SK-N-SH treated with all-trans-retinoic acid at 6 μM for 48 hours (cell line): ENCODE measurements at regions not wholly inside any gene's neighbourhood (a gene's known extent, or its start where the extent isn't known, plus 50 kb on each side); places are given as distances from the start of the nearest gene placed in this dataset.

Experiments used
- ATAC-seq: fragments of 200-7000 bp; cut with Tn5 transposase; 3 replicates; pipeline ENCODE4 v1.9.1; 2020; ENCODE audit warnings: mild to moderate bottlenecking, moderate library complexity
- ARNTL ChIP-seq: fragments of 450-650 bp; formaldehyde crosslinking; IDR thresholded peaks from 2 replicates; pipeline ENCODE4 v1.5.0; 2020; ENCODE audit warnings: low read depth, mild to moderate bottlenecking, moderate library complexity, borderline replicate concordance
- BACH2 ChIP-seq: fragments of 250-450 bp; sonication (Bioruptor Pico); IDR thresholded peaks from 2 replicates; pipeline ENCODE4 v1.9.0; 2021; ENCODE audit warnings: mild to moderate bottlenecking, borderline replicate concordance
- CSDC2 ChIP-seq: fragments of 250-450 bp; sonication (Bioruptor Pico); IDR thresholded peaks from 2 replicates; pipeline ENCODE4 v1.5.0; 2020; ENCODE audit warnings: mild to moderate bottlenecking, moderate library complexity
- ESRRG ChIP-seq: fragments of 250-450 bp; sonication (Bioruptor Pico); IDR thresholded peaks from 2 replicates; pipeline ENCODE4 v1.6.1; 2021; ENCODE audit warnings: mild to moderate bottlenecking
- GLIS3 ChIP-seq: fragments of 250-450 bp; sonication (Bioruptor Pico); IDR thresholded peaks from 2 replicates; pipeline ENCODE4 v1.5.0; 2020; ENCODE audit warnings: mild to moderate bottlenecking, moderate library complexity
- ISL1 ChIP-seq: fragments of 250-450 bp; sonication (Bioruptor Pico); IDR thresholded peaks from 2 replicates; pipeline ENCODE4 v2.1.2; 2022; ENCODE audit warnings: mild to moderate bottlenecking, moderate library complexity
- OSR1 ChIP-seq: fragments of 250-450 bp; sonication (Bioruptor Pico); IDR thresholded peaks from 2 replicates; pipeline ENCODE4 v1.8.0; 2022; ENCODE audit warnings: moderate library complexity, mild to moderate bottlenecking, inconsistent platforms
- POU6F1 ChIP-seq: fragments of 250-450 bp; sonication (Bioruptor Pico); IDR thresholded peaks from 2 replicates; pipeline ENCODE4 v1.8.0; 2021; ENCODE audit warnings: low read depth, mild to moderate bottlenecking, moderate library complexity, borderline replicate concordance
- RARB ChIP-seq: fragments of 250-450 bp; sonication (Bioruptor Pico); IDR thresholded peaks from 2 replicates; pipeline ENCODE4 v1.8.0; 2021; ENCODE audit warnings: mild to moderate bottlenecking, moderate library complexity
- SNAI2 ChIP-seq: fragments of 250-450 bp; sonication (Bioruptor Pico); IDR thresholded peaks from 2 replicates; pipeline ENCODE4 v1.5.0; 2020; ENCODE audit warnings: mild to moderate bottlenecking, moderate library complexity
- TCF4 ChIP-seq: fragments of 250-450 bp; sonication (Bioruptor Pico); IDR thresholded peaks from 2 replicates; pipeline ENCODE4 v1.8.0; 2021; ENCODE audit warnings: mild to moderate bottlenecking, moderate library complexity, borderline replicate concordance
- ZC3H10 ChIP-seq: fragments of 250-450 bp; sonication (Bioruptor Pico); IDR thresholded peaks from 2 replicates; pipeline ENCODE4 v1.5.1; 2021; ENCODE audit warnings: mild to moderate bottlenecking, moderate library complexity
- ZFP3 ChIP-seq: fragments of 250-450 bp; sonication (Bioruptor Pico); IDR thresholded peaks from 2 replicates; pipeline ENCODE4 v1.5.0; 2020; ENCODE audit warnings: mild to moderate bottlenecking, moderate library complexity
- ZFP30 ChIP-seq: fragments of 450-650 bp; formaldehyde crosslinking; IDR thresholded peaks from 2 replicates; pipeline ENCODE4 v1.5.0; 2022; ENCODE audit warnings: mild to moderate bottlenecking, moderate library complexity
- ZNF70 ChIP-seq: fragments of 450-650 bp; formaldehyde crosslinking; IDR thresholded peaks from 2 replicates; pipeline ENCODE4 v1.5.0; 2020; ENCODE audit warnings: mild to moderate bottlenecking, moderate library complexity
- ZNF8 ChIP-seq: fragments of 450-650 bp; formaldehyde crosslinking; IDR thresholded peaks from 2 replicates; pipeline ENCODE4 v1.5.0; 2020; ENCODE audit warnings: mild to moderate bottlenecking, moderate library complexity
- TF ChIP-seq, protein P1 (sequence below): fragments of 250-450 bp; sonication (Bioruptor Pico); IDR thresholded peaks from 2 replicates; pipeline ENCODE4 v1.5.1; 2021; ENCODE audit warnings: mild to moderate bottlenecking, moderate library complexity
- TF ChIP-seq, protein P2 (sequence below): fragments of 250-450 bp; sonication (Bioruptor Pico); IDR thresholded peaks from 2 replicates; pipeline ENCODE4 v1.5.1; 2020; ENCODE audit warnings: low read depth, mild to moderate bottlenecking, moderate library complexity
- TF ChIP-seq, protein P3 (sequence below): fragments of 250-450 bp; sonication (Bioruptor Pico); IDR thresholded peaks from 2 replicates; pipeline ENCODE4 v1.8.0; 2020; ENCODE audit warnings: mild to moderate bottlenecking, moderate library complexity, borderline replicate concordance

DNA sequence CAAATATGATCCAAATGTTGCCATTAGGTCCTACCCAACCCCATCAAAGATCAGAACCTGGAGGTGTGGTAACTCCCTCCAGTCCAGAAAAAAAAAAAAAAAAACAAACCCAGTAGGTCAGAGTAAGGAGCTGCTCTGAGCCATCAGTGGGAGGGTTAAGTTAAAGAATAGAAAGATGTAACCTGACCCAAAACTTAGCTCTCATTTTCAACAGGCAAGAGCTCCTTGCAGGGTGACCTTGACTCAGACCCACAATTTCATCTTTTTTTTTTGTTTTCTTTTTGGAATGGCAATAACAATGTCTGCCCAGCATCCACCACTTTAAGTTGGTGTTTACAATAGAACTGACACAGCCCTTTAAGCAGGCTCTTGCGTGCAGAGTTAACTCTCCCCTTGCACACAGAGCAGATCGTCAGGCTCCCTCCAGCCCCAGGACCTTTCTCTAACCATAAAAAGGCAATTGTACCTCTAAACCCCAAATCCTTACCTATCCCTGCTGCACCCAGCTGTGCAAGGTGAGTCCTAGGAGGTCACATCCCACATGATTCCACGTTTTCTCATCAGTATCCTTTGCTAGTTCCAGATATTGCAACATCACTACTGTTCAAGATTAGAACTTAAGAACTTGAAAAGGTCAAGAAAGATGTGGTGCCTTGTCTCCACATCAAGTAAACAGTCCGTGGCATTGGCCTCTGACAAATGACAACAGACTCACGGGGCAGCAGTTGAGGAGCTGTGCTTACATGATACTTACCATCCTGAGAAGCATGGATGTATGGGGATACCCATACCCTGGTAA is 178.6 kb upstream of the EEA1 start:
- TF ChIP-seq ZNF70 (CRISPR knock-in tag) (no peak), OSR1 (CRISPR knock-in tag) (no peak), ZNF8 (CRISPR knock-in tag) (no peak), ZC3H10 (no peak), ZFP3 (CRISPR knock-in tag) (no peak)
- ATAC-seq = peak; percentile 55

DNA sequence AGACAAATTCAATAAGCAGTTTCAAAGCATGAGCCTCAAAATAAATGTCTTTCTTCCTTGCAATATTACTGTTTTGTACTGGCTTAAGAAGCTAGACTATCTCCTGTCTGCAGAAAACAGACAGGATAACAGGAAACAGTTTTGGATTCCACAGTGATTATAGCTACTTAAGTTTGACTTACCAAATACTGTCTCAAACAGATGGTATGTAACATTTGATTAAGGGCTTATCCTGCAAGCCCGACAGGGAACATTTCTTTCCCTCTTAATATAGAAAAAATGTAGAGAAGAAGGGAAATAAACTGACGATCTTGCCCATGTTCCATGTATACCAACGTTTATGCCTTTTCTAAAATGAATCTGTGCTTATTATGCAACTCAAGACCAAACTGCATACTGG is 179.9 kb upstream of the EEA1 start:
- peak; percentile 89 for ATAC-seq

GRCh38 chr12:93109551-93110203 is 180.6 kb upstream of the EEA1 start:
- TF ChIP-seq BACH2 (no peak), POU6F1 (CRISPR knock-in tag) (no peak)
- ATAC-seq = no peak

More for the DNA sequence above, 179.9 kb upstream of the EEA1 start:
- TF ChIP-seq ISL1 (CRISPR knock-in tag) = peak; percentile 79
- no peak for TF ChIP-seq TCF4 (CRISPR knock-in tag)
- 0 out of 2 replicates have a peak, but pooled peaks have one; percentile 44 for TF ChIP-seq SNAI2 (CRISPR knock-in tag)

GRCh38 chr12:93111773-93112172 is 182.7 kb upstream of the EEA1 start:
- TF ChIP-seq CSDC2 (CRISPR knock-in tag) = no peak
- no peak for TF ChIP-seq BACH2
- no peak for TF ChIP-seq SNAI2 (CRISPR knock-in tag)
- no peak for TF ChIP-seq ZC3H10
- TF ChIP-seq ZFP3 (CRISPR knock-in tag) = no peak
- TF ChIP-seq, protein P1, sequence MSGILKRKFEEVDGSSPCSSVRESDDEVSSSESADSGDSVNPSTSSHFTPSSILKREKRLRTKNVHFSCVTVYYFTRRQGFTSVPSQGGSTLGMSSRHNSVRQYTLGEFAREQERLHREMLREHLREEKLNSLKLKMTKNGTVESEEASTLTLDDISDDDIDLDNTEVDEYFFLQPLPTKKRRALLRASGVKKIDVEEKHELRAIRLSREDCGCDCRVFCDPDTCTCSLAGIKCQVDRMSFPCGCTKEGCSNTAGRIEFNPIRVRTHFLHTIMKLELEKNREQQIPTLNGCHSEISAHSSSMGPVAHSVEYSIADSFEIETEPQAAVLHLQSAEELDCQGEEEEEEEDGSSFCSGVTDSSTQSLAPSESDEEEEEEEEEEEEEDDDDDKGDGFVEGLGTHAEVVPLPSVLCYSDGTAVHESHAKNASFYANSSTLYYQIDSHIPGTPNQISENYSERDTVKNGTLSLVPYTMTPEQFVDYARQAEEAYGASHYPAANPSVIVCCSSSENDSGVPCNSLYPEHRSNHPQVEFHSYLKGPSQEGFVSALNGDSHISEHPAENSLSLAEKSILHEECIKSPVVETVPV (CRISPR knock-in tag) = no peak
- TF ChIP-seq POU6F1 (CRISPR knock-in tag) = no peak
- TF ChIP-seq ZNF8 (CRISPR knock-in tag) = no peak
- TF ChIP-seq, protein P2, sequence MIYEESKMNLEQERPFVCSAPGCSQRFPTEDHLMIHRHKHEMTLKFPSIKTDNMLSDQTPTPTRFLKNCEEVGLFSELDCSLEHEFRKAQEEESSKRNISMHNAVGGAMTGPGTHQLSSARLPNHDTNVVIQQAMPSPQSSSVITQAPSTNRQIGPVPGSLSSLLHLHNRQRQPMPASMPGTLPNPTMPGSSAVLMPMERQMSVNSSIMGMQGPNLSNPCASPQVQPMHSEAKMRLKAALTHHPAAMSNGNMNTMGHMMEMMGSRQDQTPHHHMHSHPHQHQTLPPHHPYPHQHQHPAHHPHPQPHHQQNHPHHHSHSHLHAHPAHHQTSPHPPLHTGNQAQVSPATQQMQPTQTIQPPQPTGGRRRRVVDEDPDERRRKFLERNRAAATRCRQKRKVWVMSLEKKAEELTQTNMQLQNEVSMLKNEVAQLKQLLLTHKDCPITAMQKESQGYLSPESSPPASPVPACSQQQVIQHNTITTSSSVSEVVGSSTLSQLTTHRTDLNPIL = no peak
- no peak for TF ChIP-seq ARNTL
- no peak for TF ChIP-seq ESRRG (CRISPR knock-in tag)
- no peak for TF ChIP-seq TCF4 (CRISPR knock-in tag)
- TF ChIP-seq ZFP30 = no peak
- TF ChIP-seq GLIS3 (CRISPR knock-in tag) = no peak
- TF ChIP-seq, protein P3, sequence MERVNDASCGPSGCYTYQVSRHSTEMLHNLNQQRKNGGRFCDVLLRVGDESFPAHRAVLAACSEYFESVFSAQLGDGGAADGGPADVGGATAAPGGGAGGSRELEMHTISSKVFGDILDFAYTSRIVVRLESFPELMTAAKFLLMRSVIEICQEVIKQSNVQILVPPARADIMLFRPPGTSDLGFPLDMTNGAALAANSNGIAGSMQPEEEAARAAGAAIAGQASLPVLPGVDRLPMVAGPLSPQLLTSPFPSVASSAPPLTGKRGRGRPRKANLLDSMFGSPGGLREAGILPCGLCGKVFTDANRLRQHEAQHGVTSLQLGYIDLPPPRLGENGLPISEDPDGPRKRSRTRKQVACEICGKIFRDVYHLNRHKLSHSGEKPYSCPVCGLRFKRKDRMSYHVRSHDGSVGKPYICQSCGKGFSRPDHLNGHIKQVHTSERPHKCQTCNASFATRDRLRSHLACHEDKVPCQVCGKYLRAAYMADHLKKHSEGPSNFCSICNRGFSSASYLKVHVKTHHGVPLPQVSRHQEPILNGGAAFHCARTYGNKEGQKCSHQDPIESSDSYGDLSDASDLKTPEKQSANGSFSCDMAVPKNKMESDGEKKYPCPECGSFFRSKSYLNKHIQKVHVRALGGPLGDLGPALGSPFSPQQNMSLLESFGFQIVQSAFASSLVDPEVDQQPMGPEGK (CRISPR knock-in tag) = no peak
- no peak for TF ChIP-seq RARB (CRISPR knock-in tag)
- no peak for ATAC-seq
